ENCODE measurements at regions not wholly inside any gene's neighbourhood (a gene's known extent, or its start where the extent isn't known, plus 50 kb on each side); places are given as distances from the start of the nearest gene placed in this dataset.

- Mint-ChIP-seq H3K36me3 (ENCODE audit: insufficient read depth, unreplicated experiment) (no peaks in the 10 kb centered on the region), H3K4me3 (ENCODE audit: unreplicated experiment) (no peak overlapping the region), H3K27me3 (ENCODE audit: insufficient read depth, unreplicated experiment) (no peaks in the 10 kb centered on the region), H3K9me3 (ENCODE audit: unreplicated experiment) (no peaks in the 10 kb centered on the region), H3K27ac (ENCODE audit: low read depth, unreplicated experiment) (no peak overlapping the region), H3K4me1 (ENCODE audit: insufficient read depth, unreplicated experiment) (no peaks in the 10 kb centered on the region)
- DNase-seq (ENCODE audit: unreplicated experiment): no peak
- POLR2A ChIA-PET: no interaction called here
- TF ChIP-seq CTCF (IDR thresholded peaks at IDR 0.05; ENCODE audit: unreplicated experiment): no peak
- intact Hi-C loops (cut with micrococcal nuclease): no loop called here
- no TSS peak for BruUV-seq (replicated peaks)
- CTCF ChIA-PET: interaction anchor here (0.9 kb wide), 1 partner anchor 13 kb away, joined by 3 read pairs; no protein-coding TSS in a partner anchor
These were observed 636.2 kb upstream of the CCNG1 start for GRCh38 chr5:162801235-162801634.

GRCh38 chr5:162806195-162806594 is 631.2 kb upstream of the CCNG1 start:
- BruUV-seq (replicated peaks): no TSS peak

DNA sequence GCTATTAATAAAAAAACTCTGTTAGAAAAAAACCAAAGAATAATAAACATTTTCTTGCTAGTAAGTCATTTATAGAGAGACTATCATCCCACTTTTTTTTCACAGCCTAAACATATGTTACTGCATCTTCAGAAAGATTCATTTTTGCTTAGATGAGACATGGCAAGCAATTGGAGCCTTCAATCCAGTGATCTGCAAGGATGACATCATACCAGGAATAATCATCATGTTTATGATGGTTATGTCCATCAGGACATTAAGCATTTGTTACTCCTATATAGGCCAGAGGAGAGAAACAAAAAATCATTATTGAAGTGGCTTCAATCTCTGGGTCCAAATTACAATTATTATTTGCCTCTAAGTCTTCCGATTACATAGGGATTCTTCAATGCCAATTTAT is 626.3 kb upstream of the CCNG1 start:
- BruUV-seq (replicated peaks): no TSS peak
- intact Hi-C loops (cut with micrococcal nuclease): no loop called here
- Mint-ChIP-seq H3K4me1 (ENCODE audit: insufficient read depth, unreplicated experiment) (no peaks in the 10 kb centered on the region), H3K27me3 (ENCODE audit: insufficient read depth, unreplicated experiment) (no peaks in the 10 kb centered on the region), H3K36me3 (ENCODE audit: insufficient read depth, unreplicated experiment) (no peaks in the 10 kb centered on the region), H3K4me3 (ENCODE audit: unreplicated experiment) (no peak overlapping the region), H3K9me3 (ENCODE audit: unreplicated experiment) (no peaks in the 10 kb centered on the region), H3K27ac (ENCODE audit: low read depth, unreplicated experiment) (no peak overlapping the region)
- CTCF ChIA-PET: no interaction called here
- DNase-seq (ENCODE audit: unreplicated experiment): no peak
- TF ChIP-seq CTCF (IDR thresholded peaks at IDR 0.05; ENCODE audit: unreplicated experiment): no peak
- POLR2A ChIA-PET: no interaction called here

More at GRCh38 chr5:162806195-162806594, 631.2 kb upstream of the CCNG1 start:
- Mint-ChIP-seq H3K4me3 (ENCODE audit: unreplicated experiment) (no peak overlapping the region), H3K27ac (ENCODE audit: low read depth, unreplicated experiment) (no peak overlapping the region), H3K9me3 (ENCODE audit: unreplicated experiment) (no peaks in the 10 kb centered on the region), H3K4me1 (ENCODE audit: insufficient read depth, unreplicated experiment) (no peaks in the 10 kb centered on the region), H3K36me3 (ENCODE audit: insufficient read depth, unreplicated experiment) (no peaks in the 10 kb centered on the region), H3K27me3 (ENCODE audit: insufficient read depth, unreplicated experiment) (no peaks in the 10 kb centered on the region)
- no peak for DNase-seq (ENCODE audit: unreplicated experiment)
- intact Hi-C loops (cut with micrococcal nuclease): no loop called here
- no peak for TF ChIP-seq CTCF (IDR thresholded peaks at IDR 0.05; ENCODE audit: unreplicated experiment)
- POLR2A ChIA-PET: interaction anchor here (1.5 kb wide), 1 partner anchor 9 kb away, joined by 7 read pairs; no protein-coding TSS in a partner anchor
- CTCF ChIA-PET: interaction anchor here (1.5 kb wide), 1 partner anchor 10 kb away, joined by 3 read pairs; no protein-coding TSS in a partner anchor

GRCh38 chr5:162816816-162817215 is 620.6 kb upstream of the CCNG1 start:
- Mint-ChIP-seq H3K27me3 (ENCODE audit: insufficient read depth, unreplicated experiment) (no peaks in the 10 kb centered on the region), H3K4me3 (ENCODE audit: unreplicated experiment) (no peak overlapping the region), H3K36me3 (ENCODE audit: insufficient read depth, unreplicated experiment) (no peaks in the 10 kb centered on the region), H3K4me1 (ENCODE audit: insufficient read depth, unreplicated experiment) (no peaks in the 10 kb centered on the region), H3K27ac (ENCODE audit: low read depth, unreplicated experiment) (no peak overlapping the region), H3K9me3 (ENCODE audit: unreplicated experiment) (no peaks in the 10 kb centered on the region)
- DNase-seq (ENCODE audit: unreplicated experiment): no peak
- POLR2A ChIA-PET: no interaction called here
- TF ChIP-seq CTCF (IDR thresholded peaks at IDR 0.05; ENCODE audit: unreplicated experiment): no peak
- BruUV-seq (replicated peaks): no TSS peak
- CTCF ChIA-PET: interaction anchor here (0.7 to 1.2 kb wide), 4 partner anchors 90 to 1316 kb away, joined by 3 to 4 read pairs (median 3); no protein-coding TSS in a partner anchor
- intact Hi-C loops (cut with micrococcal nuclease): no loop called here

Measured in MCF 10A (cell line).